ENCODE measurements at regions not wholly inside any gene's neighbourhood (a gene's known extent, or its start where the extent isn't known, plus 50 kb on each side); places are given as distances from the start of the nearest gene placed in this dataset.

DNA sequence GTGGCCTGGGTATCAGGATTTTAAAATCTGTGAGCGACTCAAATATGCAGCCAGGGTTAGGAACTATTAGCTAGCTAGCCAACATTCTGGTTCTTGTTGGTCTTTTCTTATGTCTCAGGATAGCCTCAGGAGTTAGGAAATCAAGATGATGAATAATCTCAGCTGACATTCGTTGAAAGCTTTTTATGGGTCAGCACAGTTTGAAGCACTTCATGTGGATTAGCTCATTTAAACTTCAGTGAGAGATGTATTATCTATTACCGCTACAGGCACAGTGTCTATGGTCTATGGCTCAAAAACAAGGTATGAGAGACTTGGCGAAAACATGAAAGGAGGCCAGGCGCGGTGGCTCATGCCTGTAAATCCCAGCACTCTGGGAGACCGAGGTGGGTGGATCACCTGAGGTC, 187.5 kb upstream of the THRB start:
- DNase-seq (ENCODE audit: low read depth, low spot score) = no peak

DNA sequence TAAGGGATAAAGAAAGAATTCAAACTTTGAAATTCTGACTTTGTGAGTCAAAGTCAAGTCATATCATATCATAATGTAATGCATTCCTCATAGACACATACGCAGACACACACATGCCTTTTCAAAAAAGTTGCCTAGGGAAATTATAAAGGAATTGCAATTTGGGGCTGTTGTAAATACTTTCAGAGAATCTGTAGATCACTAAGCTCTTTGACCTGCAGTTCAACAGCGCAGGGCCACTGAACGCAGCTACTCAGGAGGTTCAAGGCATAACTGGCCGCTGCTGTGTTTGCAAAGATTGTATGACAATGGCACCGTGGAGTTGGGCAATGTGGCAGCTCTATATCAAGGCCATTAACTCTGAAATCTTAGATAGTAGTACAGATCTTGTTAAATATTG, 188.4 kb upstream of the THRB start:
- Histone ChIP-seq H3K4me3 (ENCODE audit: low read depth in 2 of 2, low read length in 2 of 2) (no peak overlapping the region), H3K36me3 (ENCODE audit: control insufficient read depth, insufficient read depth, low read length) (no peaks in the 10 kb centered on the region), H3K9me3 (ENCODE audit: control insufficient read depth, insufficient read depth, low read depth, low read length) (no peaks in the 10 kb centered on the region), H3K27ac (ENCODE audit: low read length) (no peak overlapping the region), H3K27me3 (ENCODE audit: control insufficient read depth, insufficient read depth, low read length) (no peaks in the 10 kb centered on the region), H3K4me1 (ENCODE audit: control insufficient read depth, insufficient read depth, low read length) (no peaks in the 10 kb centered on the region)
- POLR2A ChIA-PET = no interaction called here
- in situ Hi-C loops (cut with HindIII; ENCODE audit: low pct_unique_long_range_greater_than_20kb, low sequenced_read_pairs) = no loop called here
- no TSS peak for BruUV-seq (replicated peaks)
- CTCF ChIA-PET = interaction anchor here (1.1 kb wide), 1 partner anchor 215 kb away, joined by 3 read pairs; no protein-coding TSS in a partner anchor
- no peak for ATAC-seq
- no peak for DNase-seq (ENCODE audit: low read depth, low spot score)
- intact Hi-C loops (cut with micrococcal nuclease; ENCODE audit: unreplicated experiment) = loop anchor here (5.0 kb wide), 2 partner anchors 496 to 686 kb away; no protein-coding TSS in a partner anchor
- TF ChIP-seq, protein P1, sequence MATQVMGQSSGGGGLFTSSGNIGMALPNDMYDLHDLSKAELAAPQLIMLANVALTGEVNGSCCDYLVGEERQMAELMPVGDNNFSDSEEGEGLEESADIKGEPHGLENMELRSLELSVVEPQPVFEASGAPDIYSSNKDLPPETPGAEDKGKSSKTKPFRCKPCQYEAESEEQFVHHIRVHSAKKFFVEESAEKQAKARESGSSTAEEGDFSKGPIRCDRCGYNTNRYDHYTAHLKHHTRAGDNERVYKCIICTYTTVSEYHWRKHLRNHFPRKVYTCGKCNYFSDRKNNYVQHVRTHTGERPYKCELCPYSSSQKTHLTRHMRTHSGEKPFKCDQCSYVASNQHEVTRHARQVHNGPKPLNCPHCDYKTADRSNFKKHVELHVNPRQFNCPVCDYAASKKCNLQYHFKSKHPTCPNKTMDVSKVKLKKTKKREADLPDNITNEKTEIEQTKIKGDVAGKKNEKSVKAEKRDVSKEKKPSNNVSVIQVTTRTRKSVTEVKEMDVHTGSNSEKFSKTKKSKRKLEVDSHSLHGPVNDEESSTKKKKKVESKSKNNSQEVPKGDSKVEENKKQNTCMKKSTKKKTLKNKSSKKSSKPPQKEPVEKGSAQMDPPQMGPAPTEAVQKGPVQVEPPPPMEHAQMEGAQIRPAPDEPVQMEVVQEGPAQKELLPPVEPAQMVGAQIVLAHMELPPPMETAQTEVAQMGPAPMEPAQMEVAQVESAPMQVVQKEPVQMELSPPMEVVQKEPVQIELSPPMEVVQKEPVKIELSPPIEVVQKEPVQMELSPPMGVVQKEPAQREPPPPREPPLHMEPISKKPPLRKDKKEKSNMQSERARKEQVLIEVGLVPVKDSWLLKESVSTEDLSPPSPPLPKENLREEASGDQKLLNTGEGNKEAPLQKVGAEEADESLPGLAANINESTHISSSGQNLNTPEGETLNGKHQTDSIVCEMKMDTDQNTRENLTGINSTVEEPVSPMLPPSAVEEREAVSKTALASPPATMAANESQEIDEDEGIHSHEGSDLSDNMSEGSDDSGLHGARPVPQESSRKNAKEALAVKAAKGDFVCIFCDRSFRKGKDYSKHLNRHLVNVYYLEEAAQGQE (IDR thresholded peaks at IDR 0.05; ENCODE audit: insufficient read depth in 1 of 2, low read depth in 2 of 2, low read length in 1 of 2) = no peak
- TF ChIP-seq SIN3A (IDR thresholded peaks at IDR 0.05; ENCODE audit: borderline replicate concordance, insufficient read depth, low read depth, low read length) (no peak), TCF7L2 (IDR thresholded peaks at IDR 0.05; ENCODE audit: low read depth, low read length) (no peak), POLR2AphosphoS5 (IDR thresholded peaks at IDR 0.05; ENCODE audit: low read depth, low read length) (no peak)
- TF ChIP-seq, protein P2, sequence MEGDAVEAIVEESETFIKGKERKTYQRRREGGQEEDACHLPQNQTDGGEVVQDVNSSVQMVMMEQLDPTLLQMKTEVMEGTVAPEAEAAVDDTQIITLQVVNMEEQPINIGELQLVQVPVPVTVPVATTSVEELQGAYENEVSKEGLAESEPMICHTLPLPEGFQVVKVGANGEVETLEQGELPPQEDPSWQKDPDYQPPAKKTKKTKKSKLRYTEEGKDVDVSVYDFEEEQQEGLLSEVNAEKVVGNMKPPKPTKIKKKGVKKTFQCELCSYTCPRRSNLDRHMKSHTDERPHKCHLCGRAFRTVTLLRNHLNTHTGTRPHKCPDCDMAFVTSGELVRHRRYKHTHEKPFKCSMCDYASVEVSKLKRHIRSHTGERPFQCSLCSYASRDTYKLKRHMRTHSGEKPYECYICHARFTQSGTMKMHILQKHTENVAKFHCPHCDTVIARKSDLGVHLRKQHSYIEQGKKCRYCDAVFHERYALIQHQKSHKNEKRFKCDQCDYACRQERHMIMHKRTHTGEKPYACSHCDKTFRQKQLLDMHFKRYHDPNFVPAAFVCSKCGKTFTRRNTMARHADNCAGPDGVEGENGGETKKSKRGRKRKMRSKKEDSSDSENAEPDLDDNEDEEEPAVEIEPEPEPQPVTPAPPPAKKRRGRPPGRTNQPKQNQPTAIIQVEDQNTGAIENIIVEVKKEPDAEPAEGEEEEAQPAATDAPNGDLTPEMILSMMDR (IDR thresholded peaks at IDR 0.05) = no peak

More for the DNA sequence above, 187.5 kb upstream of the THRB start:
- no peak for ATAC-seq
- no peaks in the 10 kb centered on the region for H3K4me1 ChIP-seq (ENCODE audit: control insufficient read depth, insufficient read depth, low read length)
- BruUV-seq (replicated peaks) = no TSS peak
- intact Hi-C loops (cut with micrococcal nuclease; ENCODE audit: unreplicated experiment) = loop anchor here (5.0 kb wide), 2 partner anchors 495 to 685 kb away; no protein-coding TSS in a partner anchor
- TF ChIP-seq TCF7L2 (IDR thresholded peaks at IDR 0.05; ENCODE audit: low read depth, low read length) (no peak), SIN3A (IDR thresholded peaks at IDR 0.05; ENCODE audit: borderline replicate concordance, insufficient read depth, low read depth, low read length) (no peak), POLR2AphosphoS5 (IDR thresholded peaks at IDR 0.05; ENCODE audit: low read depth, low read length) (no peak)
- TF ChIP-seq, protein P2 (IDR thresholded peaks at IDR 0.05) = no peak
- TF ChIP-seq, protein P1 (IDR thresholded peaks at IDR 0.05; ENCODE audit: insufficient read depth in 1 of 2, low read depth in 2 of 2, low read length in 1 of 2) = no peak
- POLR2A ChIA-PET = no interaction called here
- H3K36me3 ChIP-seq (ENCODE audit: control insufficient read depth, insufficient read depth, low read length) = no peaks in the 10 kb centered on the region
- CTCF ChIA-PET = interaction anchor here (0.7 kb wide), 1 partner anchor 79 kb away, joined by 3 read pairs; no protein-coding TSS in a partner anchor
- H3K27ac ChIP-seq (ENCODE audit: low read length) = no peak overlapping the region
- H3K9me3 ChIP-seq (ENCODE audit: control insufficient read depth, insufficient read depth, low read depth, low read length) = no peaks in the 10 kb centered on the region
- no peaks in the 10 kb centered on the region for H3K27me3 ChIP-seq (ENCODE audit: control insufficient read depth, insufficient read depth, low read length)
- in situ Hi-C loops (cut with HindIII; ENCODE audit: low pct_unique_long_range_greater_than_20kb, low sequenced_read_pairs) = no loop called here
- H3K4me3 ChIP-seq (ENCODE audit: low read depth in 2 of 2, low read length in 2 of 2) = no peak overlapping the region
